SK-N-SH treated with all-trans-retinoic acid at 6 μM for 48 hours (cell line): ENCODE measurements at regions not wholly inside any gene's neighbourhood (a gene's known extent, or its start where the extent isn't known, plus 50 kb on each side); places are given as distances from the start of the nearest gene placed in this dataset.

Experiments
- ARNTL ChIP-seq: fragments of 450-650 bp; formaldehyde crosslinking; IDR thresholded peaks from 2 replicates; pipeline ENCODE4 v1.5.0; 2020; ENCODE audit warnings: low read depth, mild to moderate bottlenecking, moderate library complexity, borderline replicate concordance
- BACH2 ChIP-seq: fragments of 250-450 bp; sonication (Bioruptor Pico); IDR thresholded peaks from 2 replicates; pipeline ENCODE4 v1.9.0; 2021; ENCODE audit warnings: mild to moderate bottlenecking, borderline replicate concordance
- CREB5 ChIP-seq: fragments of 250-450 bp; sonication (Bioruptor Pico); IDR thresholded peaks from 2 replicates; pipeline ENCODE4 v1.5.1; 2020; ENCODE audit warnings: low read depth, mild to moderate bottlenecking, moderate library complexity
- ISL1 ChIP-seq: fragments of 250-450 bp; sonication (Bioruptor Pico); IDR thresholded peaks from 2 replicates; pipeline ENCODE4 v2.1.2; 2022; ENCODE audit warnings: mild to moderate bottlenecking, moderate library complexity
- RARB ChIP-seq: fragments of 250-450 bp; sonication (Bioruptor Pico); IDR thresholded peaks from 2 replicates; pipeline ENCODE4 v1.8.0; 2021; ENCODE audit warnings: mild to moderate bottlenecking, moderate library complexity
- ZFP30 ChIP-seq: fragments of 450-650 bp; formaldehyde crosslinking; IDR thresholded peaks from 2 replicates; pipeline ENCODE4 v1.5.0; 2022; ENCODE audit warnings: mild to moderate bottlenecking, moderate library complexity
- ZNF70 ChIP-seq: fragments of 450-650 bp; formaldehyde crosslinking; IDR thresholded peaks from 2 replicates; pipeline ENCODE4 v1.5.0; 2020; ENCODE audit warnings: mild to moderate bottlenecking, moderate library complexity

GRCh38 chr12:11524446-11524845 lies 125.0 kb upstream of the ETV6 start:
- TF ChIP-seq ZFP30 (CRISPR knock-in tag) (no peak), RARB (CRISPR knock-in tag) (no peak), ARNTL (CRISPR knock-in tag) (no peak), ISL1 (CRISPR knock-in tag) (no peak), ZNF70 (CRISPR knock-in tag) (no peak), CREB5 (CRISPR knock-in tag) (no peak), BACH2 (CRISPR knock-in tag) (no peak)
